ENCODE measurements at regions not wholly inside any gene's neighbourhood (a gene's known extent, or its start where the extent isn't known, plus 50 kb on each side); places are given as distances from the start of the nearest gene placed in this dataset.

- no peak for DNase-seq (ENCODE audit: low read depth)
These were observed 89.7 kb upstream of the ERRFI1 start for GRCh38 chr1:8115769-8116167.

GRCh38 chr1:8115031-8115768 lies 89.1 kb upstream of the ERRFI1 start:
- no peak for DNase-seq (ENCODE audit: low read depth)

GRCh38 chr1:8113262-8114220 lies 87.4 kb upstream of the ERRFI1 start:
- peak; percentile 21 for DNase-seq (ENCODE audit: low read depth)

GRCh38 chr1:8112611-8113261 lies 86.6 kb upstream of the ERRFI1 start:
- DNase-seq (ENCODE audit: low read depth): no peak

GRCh38 chr1:8111560-8111959 lies 85.5 kb upstream of the ERRFI1 start:
- DNase-seq (ENCODE audit: low read depth): no peak

GRCh38 chr1:8109216-8109615 lies 83.1 kb upstream of the ERRFI1 start:
- no peak for DNase-seq (ENCODE audit: low read depth)

GRCh38 chr1:8107897-8108296 lies 81.8 kb upstream of the ERRFI1 start:
- DNase-seq (ENCODE audit: low read depth): no peak

- DNase-seq (ENCODE audit: low read depth): no peak
These were observed 78.4 kb upstream of the ERRFI1 start for GRCh38 chr1:8104278-8105236.

GRCh38 chr1:8097908-8098307 lies 71.8 kb upstream of the ERRFI1 start:
- DNase-seq (ENCODE audit: low read depth): no peak

GRCh38 chr1:8097077-8097799 lies 71.1 kb upstream of the ERRFI1 start:
- peak; percentile 94 for DNase-seq (ENCODE audit: low read depth)

GRCh38 chr1:8096105-8097011 lies 70.2 kb upstream of the ERRFI1 start:
- peak; percentile 60 for DNase-seq (ENCODE audit: low read depth)

- DNase-seq (ENCODE audit: low read depth): no peak
These were observed 69.5 kb upstream of the ERRFI1 start for GRCh38 chr1:8095584-8095983.

GRCh38 chr1:8094481-8095241 lies 68.6 kb upstream of the ERRFI1 start:
- DNase-seq (ENCODE audit: low read depth): peak; percentile 90

GRCh38 chr1:8093221-8093980 lies 67.3 kb upstream of the ERRFI1 start:
- no peak for DNase-seq (ENCODE audit: low read depth)

- DNase-seq (ENCODE audit: low read depth): no peak
These were observed 66.5 kb upstream of the ERRFI1 start for GRCh38 chr1:8092657-8093056.

GRCh38 chr1:8091691-8092090 lies 65.6 kb upstream of the ERRFI1 start:
- peak; percentile 68 for DNase-seq (ENCODE audit: low read depth)

- peak; percentile 88 for DNase-seq (ENCODE audit: low read depth)
These were observed 64.2 kb upstream of the ERRFI1 start for GRCh38 chr1:8090241-8090702.

All from Daoy (cell line).